ENCODE measurements at regions not wholly inside any gene's neighbourhood (a gene's known extent, or its start where the extent isn't known, plus 50 kb on each side); places are given as distances from the start of the nearest gene placed in this dataset.

DNA sequence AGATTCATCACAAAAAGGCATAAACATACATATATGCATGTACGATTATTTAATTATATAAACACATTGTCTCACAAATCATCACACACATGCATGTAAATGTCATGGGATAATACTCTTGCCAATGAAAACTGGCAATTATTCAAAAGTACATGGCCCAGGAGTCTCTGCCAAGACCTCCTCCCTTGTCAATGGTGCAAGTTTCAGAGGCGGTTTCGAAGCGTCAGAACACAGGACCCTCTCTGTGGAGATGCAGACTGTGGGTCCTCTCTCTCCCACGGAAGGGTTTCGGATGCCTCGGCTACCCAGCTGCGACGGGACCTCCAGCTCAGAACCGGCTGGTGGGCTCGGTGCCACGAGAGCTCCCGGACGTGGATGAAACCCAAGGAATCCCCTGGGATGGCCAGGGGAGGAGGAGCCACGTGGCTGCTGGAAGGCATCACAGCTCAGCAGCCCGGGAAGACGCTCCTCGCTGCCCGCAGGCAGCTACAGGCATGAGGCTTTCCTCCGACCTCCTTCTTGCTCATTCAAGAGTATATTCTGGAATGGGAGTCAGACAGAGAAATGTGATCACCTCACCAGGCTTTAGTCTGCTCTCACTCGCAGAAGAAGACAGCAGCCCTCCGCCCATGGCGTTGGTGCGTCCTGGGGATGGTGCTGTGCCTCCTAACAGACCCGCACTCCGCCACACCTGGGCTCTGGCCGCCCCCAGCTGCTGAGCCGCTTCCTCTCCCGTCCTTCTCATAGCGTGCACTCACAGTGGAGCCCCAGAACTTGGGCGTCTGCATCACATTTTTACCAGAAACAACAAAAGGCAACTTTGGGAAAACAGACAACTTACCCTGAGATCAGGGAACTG, 308.8 kb downstream of the IRX2 start:
- H3K4me3 ChIP-seq = no peak overlapping the region
- TF ChIP-seq, protein P1, sequence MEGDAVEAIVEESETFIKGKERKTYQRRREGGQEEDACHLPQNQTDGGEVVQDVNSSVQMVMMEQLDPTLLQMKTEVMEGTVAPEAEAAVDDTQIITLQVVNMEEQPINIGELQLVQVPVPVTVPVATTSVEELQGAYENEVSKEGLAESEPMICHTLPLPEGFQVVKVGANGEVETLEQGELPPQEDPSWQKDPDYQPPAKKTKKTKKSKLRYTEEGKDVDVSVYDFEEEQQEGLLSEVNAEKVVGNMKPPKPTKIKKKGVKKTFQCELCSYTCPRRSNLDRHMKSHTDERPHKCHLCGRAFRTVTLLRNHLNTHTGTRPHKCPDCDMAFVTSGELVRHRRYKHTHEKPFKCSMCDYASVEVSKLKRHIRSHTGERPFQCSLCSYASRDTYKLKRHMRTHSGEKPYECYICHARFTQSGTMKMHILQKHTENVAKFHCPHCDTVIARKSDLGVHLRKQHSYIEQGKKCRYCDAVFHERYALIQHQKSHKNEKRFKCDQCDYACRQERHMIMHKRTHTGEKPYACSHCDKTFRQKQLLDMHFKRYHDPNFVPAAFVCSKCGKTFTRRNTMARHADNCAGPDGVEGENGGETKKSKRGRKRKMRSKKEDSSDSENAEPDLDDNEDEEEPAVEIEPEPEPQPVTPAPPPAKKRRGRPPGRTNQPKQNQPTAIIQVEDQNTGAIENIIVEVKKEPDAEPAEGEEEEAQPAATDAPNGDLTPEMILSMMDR (IDR thresholded peaks at IDR 0.05 in 4 of 5, conservative IDR thresholded peaks at IDR 0.05 in 1 of 5) = no peak
- no peak for TF ChIP-seq POLR2A (IDR thresholded peaks at IDR 0.05)
- H3K4me1 ChIP-seq = no peaks in the 10 kb centered on the region
- H3K9me3 ChIP-seq = no peaks in the 10 kb centered on the region
- no peaks in the 10 kb centered on the region for H3K36me3 ChIP-seq
- H3K27ac ChIP-seq = no peak overlapping the region
- ATAC-seq (no peak), DNase-seq (no peak)
- H3K27me3 ChIP-seq = no peaks in the 10 kb centered on the region
- intact Hi-C loops (cut with DNase I; ENCODE audit: low total_unique reads) = no loop called here
- in situ Hi-C loops (cut with MboI; ENCODE audit: low sequenced_read_pairs in 4 of 4) = no loop called here

DNA sequence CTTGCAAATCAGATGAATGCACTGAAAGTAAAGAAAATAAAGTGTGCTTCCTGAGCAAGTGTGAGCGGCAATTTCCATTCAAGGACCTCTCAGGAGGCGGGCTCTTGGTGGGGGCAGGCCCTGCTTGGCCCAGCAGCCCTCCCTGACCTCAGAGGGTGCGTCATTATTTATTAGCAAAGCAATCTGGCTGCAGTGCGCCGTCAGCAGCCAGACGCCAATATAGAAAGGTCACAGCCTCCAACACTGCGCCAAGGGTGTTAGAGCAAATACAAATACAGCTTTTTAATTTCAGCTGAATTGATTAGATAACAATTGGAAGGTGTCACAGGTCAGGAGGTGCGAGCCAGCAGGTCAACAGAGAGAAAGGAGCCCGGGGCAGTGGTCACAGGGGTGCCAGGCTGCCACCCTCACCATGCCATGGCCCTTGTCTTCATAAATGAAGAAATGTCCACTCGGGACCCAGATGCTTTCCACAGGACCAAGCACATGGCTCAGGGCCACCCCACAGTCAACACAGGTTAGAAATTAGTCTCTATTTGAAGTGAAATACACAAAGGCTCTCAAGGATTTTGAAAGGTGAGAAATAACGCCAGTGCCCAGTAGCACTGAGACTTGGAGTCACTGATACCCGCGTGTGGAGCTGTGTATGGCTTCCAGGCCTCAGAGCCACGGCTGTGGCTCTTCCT, 309.8 kb downstream of the IRX2 start:
- no peaks in the 10 kb centered on the region for H3K27me3 ChIP-seq
- no peak overlapping the region for H3K27ac ChIP-seq
- in situ Hi-C loops (cut with MboI; ENCODE audit: low sequenced_read_pairs in 4 of 4) (no loop called here), intact Hi-C loops (cut with DNase I; ENCODE audit: low total_unique reads) (no loop called here)
- H3K4me1 ChIP-seq = no peaks in the 10 kb centered on the region
- H3K36me3 ChIP-seq = no peaks in the 10 kb centered on the region
- DNase-seq = no peak
- H3K4me3 ChIP-seq = no peak overlapping the region
- no peaks in the 10 kb centered on the region for H3K9me3 ChIP-seq
- no peak for ATAC-seq
- TF ChIP-seq, protein P1 (IDR thresholded peaks at IDR 0.05 in 4 of 5, conservative IDR thresholded peaks at IDR 0.05 in 1 of 5) = no peak
- no peak for TF ChIP-seq POLR2A (IDR thresholded peaks at IDR 0.05)

DNA sequence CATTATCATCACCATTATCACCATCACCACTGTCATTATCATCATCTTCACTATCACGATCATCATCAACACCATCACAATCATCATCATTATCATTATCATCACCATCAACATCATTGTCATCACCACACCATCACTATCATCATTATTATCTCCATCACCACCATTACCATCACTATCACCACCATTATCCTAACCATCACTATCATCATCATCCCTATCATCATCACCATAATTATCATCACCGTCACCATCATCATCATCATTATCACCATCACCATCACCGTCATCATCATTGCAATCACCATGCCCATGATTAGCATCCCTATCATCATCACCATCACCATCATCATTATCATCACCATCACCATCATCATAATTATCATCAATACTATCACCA, 311.9 kb downstream of the IRX2 start:
- no peaks in the 10 kb centered on the region for H3K4me1 ChIP-seq
- H3K9me3 ChIP-seq = no peaks in the 10 kb centered on the region
- DNase-seq = no peak
- no peaks in the 10 kb centered on the region for H3K36me3 ChIP-seq
- in situ Hi-C loops (cut with MboI; ENCODE audit: low sequenced_read_pairs in 4 of 4) (no loop called here), intact Hi-C loops (cut with DNase I; ENCODE audit: low total_unique reads) (no loop called here)
- TF ChIP-seq POLR2A (IDR thresholded peaks at IDR 0.05) = no peak
- TF ChIP-seq, protein P1 (IDR thresholded peaks at IDR 0.05 in 4 of 5, conservative IDR thresholded peaks at IDR 0.05 in 1 of 5) = no peak
- H3K27me3 ChIP-seq = no peaks in the 10 kb centered on the region
- no peak for ATAC-seq
- no peak overlapping the region for H3K27ac ChIP-seq
- no peak overlapping the region for H3K4me3 ChIP-seq

DNA sequence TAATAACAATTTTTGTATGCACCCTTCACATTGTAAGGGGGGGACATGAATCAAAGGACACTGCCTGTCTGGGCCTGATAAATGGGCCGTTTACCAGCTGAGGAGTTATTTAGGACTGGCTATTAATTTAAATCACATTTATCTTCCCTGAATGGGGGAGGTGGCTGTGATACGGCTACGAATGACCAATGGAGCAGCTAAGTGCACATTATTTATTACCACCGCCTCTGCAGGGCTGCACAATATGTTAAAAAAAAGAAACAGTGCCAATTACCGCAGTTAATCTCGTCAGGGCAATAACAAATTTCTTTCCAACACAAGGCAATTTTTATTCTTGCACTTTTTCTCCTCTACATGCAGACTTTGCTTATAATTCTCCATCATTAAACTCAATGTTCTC, 318.4 kb downstream of the IRX2 start:
- Histone ChIP-seq H3K4me1 (no peaks in the 10 kb centered on the region), H3K27me3 (no peaks in the 10 kb centered on the region), H3K4me3 (no peak overlapping the region), H3K27ac (no peak overlapping the region), H3K36me3 (no peaks in the 10 kb centered on the region), H3K9me3 (no peaks in the 10 kb centered on the region)
- intact Hi-C loops (cut with DNase I; ENCODE audit: low total_unique reads) = no loop called here
- in situ Hi-C loops (cut with MboI; ENCODE audit: low sequenced_read_pairs in 4 of 4) = no loop called here
- no peak for DNase-seq
- TF ChIP-seq, protein P1 (IDR thresholded peaks at IDR 0.05 in 4 of 5, conservative IDR thresholded peaks at IDR 0.05 in 1 of 5) = no peak
- no peak for TF ChIP-seq POLR2A (IDR thresholded peaks at IDR 0.05)
- ATAC-seq = no peak
